HUES6 (cell line): ENCODE measurements at regions not wholly inside any gene's neighbourhood (a gene's known extent, or its start where the extent isn't known, plus 50 kb on each side); places are given as distances from the start of the nearest gene placed in this dataset.

Experiments used
- H3K27ac ChIP-seq: 2 replicates; pipeline ENCODE4 v1.7.0; 2013; ENCODE audit warnings: low read depth, mild to moderate bottlenecking, low read length, inconsistent platforms
- H3K27me3 ChIP-seq: 2 replicates; pipeline ENCODE4 v1.6.1; 2013; ENCODE audit warnings: low read length; ENCODE audit not compliant: control insufficient read depth, insufficient read depth
- H3K36me3 ChIP-seq: 2 replicates; pipeline ENCODE4 v1.6.1; 2013; ENCODE audit warnings: low read length; ENCODE audit not compliant: control insufficient read depth, insufficient read depth
- H3K4me1 ChIP-seq: 2 replicates; pipeline ENCODE4 v1.6.1; 2013; ENCODE audit warnings: low read length; ENCODE audit not compliant: control insufficient read depth, insufficient read depth
- H3K4me3 ChIP-seq: 2 replicates; pipeline ENCODE4 v1.5.1; 2013; ENCODE audit warnings: low read depth, low read length
- H3K9ac ChIP-seq: one replicate; pipeline ENCODE4 v1.6.1; 2013; ENCODE audit warnings: mild to moderate bottlenecking, low read length
- H3K9me3 ChIP-seq: 2 replicates; pipeline ENCODE4 v1.6.1; 2013; ENCODE audit warnings: low read depth, low read length; ENCODE audit not compliant: control insufficient read depth, insufficient read depth

GRCh38 chr2:42853549-42854206 lies 61.3 kb upstream of the HAAO start:
- Histone ChIP-seq H3K27me3 (no peaks in the 10 kb centered on the region), H3K27ac (no peak overlapping the region), H3K9ac (no peak overlapping the region), H3K9me3 (no peaks in the 10 kb centered on the region), H3K36me3 (no peaks in the 10 kb centered on the region), H3K4me1 (peaks cover 13% of the 10 kb centered on the region; the same call in 1 of the 2 replicates), H3K4me3 (no peak overlapping the region)

DNA sequence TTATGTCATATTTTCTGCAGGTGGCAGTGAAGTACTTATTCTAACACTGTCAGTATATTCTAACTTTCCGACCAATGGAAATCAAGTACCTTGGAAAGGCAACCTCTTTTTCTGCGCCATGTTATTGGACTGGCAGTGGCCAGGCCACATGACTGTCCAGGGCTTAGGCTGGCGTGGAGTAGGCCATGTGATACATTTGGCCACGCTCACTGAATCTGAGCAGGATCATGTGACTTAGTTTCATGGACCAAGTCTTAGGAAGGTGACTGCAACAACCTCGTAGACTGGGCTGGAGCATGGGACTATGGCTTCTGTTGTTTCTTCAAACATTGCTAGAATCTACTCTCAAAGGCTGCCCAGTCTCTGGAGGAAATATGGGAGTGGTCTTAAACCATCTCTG lies 60.4 kb upstream of the HAAO start:
- H3K9me3 ChIP-seq: no peaks in the 10 kb centered on the region
- no peak overlapping the region for H3K4me3 ChIP-seq
- no peaks in the 10 kb centered on the region for H3K27me3 ChIP-seq
- no peak overlapping the region for H3K9ac ChIP-seq
- no peaks in the 10 kb centered on the region for H3K36me3 ChIP-seq
- H3K4me1 ChIP-seq: peaks cover 11% of the 10 kb centered on the region; the same call in 1 of the 2 replicates
- H3K27ac ChIP-seq: no peak overlapping the region

DNA sequence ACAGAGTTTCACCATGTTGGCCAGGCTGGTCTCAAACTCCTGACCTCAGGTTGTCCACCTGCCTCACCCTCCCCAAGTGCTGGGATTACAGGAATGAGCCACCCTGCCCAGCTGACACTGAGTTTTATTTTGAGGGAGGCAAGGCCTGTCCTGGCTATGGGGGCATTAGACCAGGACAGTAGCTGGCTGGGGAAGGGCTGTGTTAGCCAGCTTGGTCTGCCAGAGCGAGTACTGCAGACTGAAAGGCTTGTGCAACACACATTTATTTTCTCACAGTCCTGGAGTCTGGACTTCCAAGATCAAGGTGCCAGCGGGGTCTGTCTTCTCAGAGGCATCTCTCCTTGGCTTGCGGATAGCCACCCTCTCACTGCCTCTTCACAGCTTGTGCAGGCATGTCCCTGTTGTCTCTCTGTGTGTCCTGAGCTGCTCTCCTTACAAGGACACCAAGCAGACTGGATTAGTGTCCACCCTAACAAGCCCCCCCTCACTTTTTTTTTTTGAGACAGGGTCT lies 59.4 kb upstream of the HAAO start:
- H3K27me3 ChIP-seq: no peaks in the 10 kb centered on the region
- H3K9me3 ChIP-seq: no peaks in the 10 kb centered on the region
- H3K36me3 ChIP-seq: no peaks in the 10 kb centered on the region
- no peak overlapping the region for H3K27ac ChIP-seq
- no peak overlapping the region for H3K9ac ChIP-seq
- peaks cover 11% of the 10 kb centered on the region; the same call in 1 of the 2 replicates for H3K4me1 ChIP-seq
- H3K4me3 ChIP-seq: no peak overlapping the region

GRCh38 chr2:42851186-42851585 lies 58.8 kb upstream of the HAAO start:
- H3K4me3 ChIP-seq: no peak overlapping the region
- H3K9ac ChIP-seq: no peak overlapping the region
- no peaks in the 10 kb centered on the region for H3K9me3 ChIP-seq
- no peaks in the 10 kb centered on the region for H3K27me3 ChIP-seq
- no peak overlapping the region for H3K27ac ChIP-seq
- H3K36me3 ChIP-seq: no peaks in the 10 kb centered on the region
- peaks cover 11% of the 10 kb centered on the region; the same call in 1 of the 2 replicates for H3K4me1 ChIP-seq

GRCh38 chr2:42850016-42850805 lies 57.8 kb upstream of the HAAO start:
- Histone ChIP-seq H3K36me3 (no peaks in the 10 kb centered on the region), H3K9me3 (no peaks in the 10 kb centered on the region), H3K27me3 (no peaks in the 10 kb centered on the region), H3K4me3 (no peak overlapping the region), H3K27ac (no peak overlapping the region), H3K4me1 (peaks cover 11% of the 10 kb centered on the region; the same call in 1 of the 2 replicates), H3K9ac (no peak overlapping the region)

GRCh38 chr2:42849311-42849710 lies 56.9 kb upstream of the HAAO start:
- H3K27ac ChIP-seq: no peak overlapping the region
- no peaks in the 10 kb centered on the region for H3K36me3 ChIP-seq
- peaks cover 7% of the 10 kb centered on the region; the same call in 1 of the 2 replicates for H3K4me1 ChIP-seq
- H3K9ac ChIP-seq: no peak overlapping the region
- no peaks in the 10 kb centered on the region for H3K9me3 ChIP-seq
- H3K4me3 ChIP-seq: no peak overlapping the region
- no peaks in the 10 kb centered on the region for H3K27me3 ChIP-seq

DNA sequence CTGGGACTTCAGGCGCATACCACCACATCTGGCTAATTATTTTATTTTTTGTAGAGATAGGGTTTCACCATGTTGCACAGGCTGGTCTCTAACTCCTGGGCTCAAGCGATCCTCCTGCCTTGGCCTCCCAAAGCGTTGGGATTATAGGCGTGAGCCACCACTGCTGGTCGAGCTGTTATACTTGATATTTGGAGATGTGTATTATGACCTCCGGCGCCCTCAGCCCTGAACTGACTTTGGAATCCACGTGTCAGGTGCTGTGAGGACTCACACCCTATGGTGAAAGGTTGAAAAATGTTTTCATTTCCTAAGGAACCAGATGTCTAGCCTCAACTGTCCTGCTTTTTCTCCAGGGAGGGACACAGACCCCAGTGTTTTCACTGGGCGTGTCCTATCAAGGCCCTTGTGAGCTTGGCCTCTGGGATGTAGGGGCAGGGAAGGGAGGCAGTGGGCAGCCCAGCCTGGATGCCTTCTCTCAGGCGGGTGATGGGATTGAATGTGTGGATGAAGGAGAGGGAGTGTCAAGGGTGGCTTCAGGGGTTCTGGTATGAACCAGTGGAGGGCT lies 56.4 kb upstream of the HAAO start:
- Histone ChIP-seq H3K4me1 (peaks cover 2% of the 10 kb centered on the region; the same call in 1 of the 2 replicates), H3K36me3 (no peaks in the 10 kb centered on the region), H3K27me3 (no peaks in the 10 kb centered on the region), H3K9me3 (no peaks in the 10 kb centered on the region), H3K9ac (no peak overlapping the region), H3K4me3 (no peak overlapping the region), H3K27ac (no peak overlapping the region)

DNA sequence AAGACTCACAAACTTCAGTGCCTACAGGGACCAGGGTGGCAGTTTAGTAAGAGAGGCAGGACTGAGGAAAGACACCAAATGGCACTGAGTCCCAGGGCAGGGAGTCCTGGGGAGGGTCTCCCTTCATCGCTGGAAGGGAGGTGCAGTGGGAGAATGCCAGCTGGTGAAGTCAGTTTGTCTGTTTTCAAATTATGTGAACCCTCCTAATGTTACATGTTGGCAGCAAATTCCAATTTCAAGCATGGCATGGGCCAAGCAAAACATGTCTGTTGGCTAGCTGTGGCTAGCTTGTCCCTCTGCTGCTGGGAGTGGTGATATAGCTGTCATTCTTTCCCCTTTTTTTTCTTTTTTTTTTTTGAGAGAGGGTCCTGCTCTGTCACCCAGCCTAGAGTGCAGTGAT lies 55.9 kb upstream of the HAAO start:
- Histone ChIP-seq H3K27me3 (no peaks in the 10 kb centered on the region), H3K4me3 (no peak overlapping the region), H3K9me3 (no peaks in the 10 kb centered on the region), H3K9ac (no peak overlapping the region), H3K4me1 (no peaks in the 10 kb centered on the region), H3K27ac (no peak overlapping the region), H3K36me3 (no peaks in the 10 kb centered on the region)

DNA sequence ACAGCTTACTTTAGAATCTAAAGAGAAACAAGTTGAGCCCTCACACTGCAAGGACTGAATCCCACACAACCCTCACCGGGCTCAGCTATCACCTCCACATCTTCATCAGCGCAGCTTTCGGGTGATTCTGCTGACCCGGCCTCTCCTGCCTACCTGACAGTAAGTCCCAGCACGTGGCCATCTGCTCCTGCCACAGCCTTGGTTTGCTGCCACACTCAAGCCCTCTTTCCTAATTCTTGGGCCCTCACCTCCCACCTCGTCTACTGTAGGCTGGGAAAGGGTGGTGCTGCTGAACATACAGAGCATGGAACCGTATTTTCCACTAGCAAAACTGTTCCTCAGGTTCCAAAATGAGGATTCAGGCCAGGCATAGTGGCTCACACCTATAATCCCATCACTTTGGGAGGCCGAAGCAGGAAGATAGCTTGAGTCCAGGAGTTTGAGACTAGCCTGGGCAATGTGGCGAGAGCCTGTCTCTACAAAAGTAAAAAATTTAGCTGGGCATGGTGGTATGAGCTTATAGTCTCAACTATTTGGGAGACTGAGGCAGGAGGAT lies 55.3 kb upstream of the HAAO start:
- Histone ChIP-seq H3K27ac (no peak overlapping the region), H3K27me3 (no peaks in the 10 kb centered on the region), H3K4me1 (no peaks in the 10 kb centered on the region), H3K9me3 (no peaks in the 10 kb centered on the region), H3K36me3 (no peaks in the 10 kb centered on the region), H3K4me3 (no peak overlapping the region), H3K9ac (no peak overlapping the region)

GRCh38 chr2:42846932-42847595 lies 54.7 kb upstream of the HAAO start:
- Histone ChIP-seq H3K27me3 (no peaks in the 10 kb centered on the region), H3K9me3 (no peaks in the 10 kb centered on the region), H3K9ac (no peak overlapping the region), H3K4me3 (no peak overlapping the region), H3K27ac (no peak overlapping the region), H3K36me3 (no peaks in the 10 kb centered on the region), H3K4me1 (no peaks in the 10 kb centered on the region)
